GM12891 (cell line): ENCODE measurements at regions not wholly inside any gene's neighbourhood (a gene's known extent, or its start where the extent isn't known, plus 50 kb on each side); places are given as distances from the start of the nearest gene placed in this dataset.

Experiments used
- PAX5 ChIP-seq: IDR thresholded peaks from 2 replicates; pipeline ENCODE4 v1.6.1; 2011; ENCODE audit warnings: low read length, moderate library complexity, mild to moderate bottlenecking; ENCODE audit not compliant: insufficient read depth, severe bottlenecking
- POLR2A ChIP-seq: IDR thresholded peaks from 2 replicates; pipeline ENCODE4 v1.6.1; 2011; ENCODE audit warnings: low read depth, low read length, control low read depth
- POLR2AphosphoS5 ChIP-seq: IDR thresholded peaks from 2 replicates; pipeline ENCODE4 v1.6.1; 2011; ENCODE audit warnings: low read depth, low read length, control low read depth
- POU2F2 ChIP-seq: IDR thresholded peaks from 2 replicates; pipeline ENCODE4 v1.6.1; 2011; ENCODE audit warnings: low read depth, mild to moderate bottlenecking, control low read depth, low read length, moderate library complexity
- SPI1 ChIP-seq: IDR thresholded peaks from 2 replicates; pipeline ENCODE4 v1.6.1; 2011; ENCODE audit warnings: low read depth, low read length, control low read depth
- TAF1 ChIP-seq: IDR thresholded peaks from 2 replicates; pipeline ENCODE4 v1.6.1; 2011; ENCODE audit warnings: low read depth, low read length, control low read depth

GRCh38 chr7:69443136-69443535, 155.1 kb upstream of the AUTS2 start:
- TF ChIP-seq POLR2A (no peak), PAX5 (no peak), TAF1 (no peak), SPI1 (no peak), POLR2AphosphoS5 (no peak), POU2F2 (no peak)
